K562 (cell line): ENCODE measurements at regions not wholly inside any gene's neighbourhood (a gene's known extent, or its start where the extent isn't known, plus 50 kb on each side); places are given as distances from the start of the nearest gene placed in this dataset.

ENCODE experiments used
- ARHGAP35 ChIP-seq: fragments of 450-650 bp; IDR thresholded peaks from 2 replicates; pipeline ENCODE4 v1.6.1; 2018; ENCODE audit not compliant: partially characterized antibody
- CCNT2 ChIP-seq: IDR thresholded peaks from 2 replicates; pipeline ENCODE4 v1.6.1; 2011; ENCODE audit warnings: borderline replicate concordance, low read depth, mild to moderate bottlenecking, moderate library complexity, mixed read lengths, low read length; ENCODE audit not compliant: insufficient read length; ENCODE audit errors: extremely low read depth
- CHCHD3 ChIP-seq: fragments of 250-450 bp; sonication (Bioruptor Pico); IDR thresholded peaks from 2 replicates; pipeline ENCODE4 v2.1.2; 2022; ENCODE audit warnings: mild to moderate bottlenecking
- GTF2A2 ChIP-seq: IDR thresholded peaks from 2 replicates; pipeline ENCODE4 v1.6.1; 2016; ENCODE audit warnings: mild to moderate bottlenecking, missing genetic modification characterization, missing compliant biosample characterization
- HMGN3 ChIP-seq: IDR thresholded peaks from 2 replicates; pipeline ENCODE4 v1.6.1; 2011; ENCODE audit warnings: borderline replicate concordance, low read depth, mild to moderate bottlenecking, mixed read lengths, low read length; ENCODE audit not compliant: insufficient read length; ENCODE audit errors: extremely low read depth
- LCOR ChIP-seq: sonication (generic); formaldehyde crosslinking; IDR thresholded peaks from 2 replicates; pipeline ENCODE4 v1.8.0; 2022; ENCODE audit warnings: mild to moderate bottlenecking, missing genetic modification reagents
- MCM7 ChIP-seq, 2 experiments: fragments of 450-650 bp; IDR thresholded peaks; 2 replicates each; pipeline ENCODE4 v1.6.1; 2016 to 2018
- MEF2D ChIP-seq: conservative IDR thresholded peaks from 2 replicates; pipeline ENCODE4 v1.6.1; 2016; ENCODE audit warnings: low read depth, missing genetic modification characterization, missing compliant biosample characterization
- NCOA4 ChIP-seq: fragments of 450-650 bp; IDR thresholded peaks from 2 replicates; pipeline ENCODE4 v1.6.1; 2018; ENCODE audit warnings: mild to moderate bottlenecking; ENCODE audit not compliant: partially characterized antibody
- PTBP1 ChIP-seq: fragments of 200-400 bp; formaldehyde crosslinking; IDR thresholded peaks from 2 replicates; pipeline ENCODE4 v1.6.1; 2017; ENCODE audit warnings: low read depth, low read length
- PURB ChIP-seq: sonication (generic); formaldehyde crosslinking; IDR thresholded peaks from 2 replicates; pipeline ENCODE4 v1.9.0; 2021; ENCODE audit warnings: low read depth, mild to moderate bottlenecking, missing genetic modification reagents
- RBM39 ChIP-seq: fragments of 200-400 bp; formaldehyde crosslinking; optimal IDR thresholded peaks from 2 replicates; pipeline ENCODE3; 2018; ENCODE audit warnings: low read depth, low read length
- RFX7 ChIP-seq: fragments of 250-450 bp; sonication (Bioruptor Pico); IDR thresholded peaks from 2 replicates; pipeline ENCODE4 v1.5.1; 2021; ENCODE audit warnings: mild to moderate bottlenecking
- SIRT6 ChIP-seq: IDR thresholded peaks from one replicate; pipeline ENCODE4 v1.6.1; 2012; ENCODE audit warnings: low read depth, mild to moderate bottlenecking, control low read depth, inconsistent platforms, low read length, moderate library complexity
- TAF15 ChIP-seq: fragments of 200-400 bp; formaldehyde crosslinking; IDR thresholded peaks from 2 replicates; pipeline ENCODE4 v1.6.1; 2017; ENCODE audit warnings: mild to moderate bottlenecking, low read depth, low read length, moderate library complexity
- ZNF140 ChIP-seq: fragments of 250-450 bp; sonication (Bioruptor Pico); IDR thresholded peaks from 2 replicates; pipeline ENCODE4 v1.8.0; 2021; ENCODE audit warnings: moderate library complexity, mild to moderate bottlenecking, inconsistent platforms
- ZNF347 ChIP-seq: fragments of 450-650 bp; formaldehyde crosslinking; IDR thresholded peaks from 2 replicates; pipeline ENCODE4 v1.4.0; 2020; ENCODE audit warnings: low read depth, mild to moderate bottlenecking, moderate library complexity
- ZNF354B ChIP-seq: fragments of 250-450 bp; sonication (Bioruptor Pico); IDR thresholded peaks from 2 replicates; pipeline ENCODE4 v1.4.0; 2020
- ZNF408 ChIP-seq: fragments of 250-450 bp; sonication (Bioruptor Pico); IDR thresholded peaks from 2 replicates; pipeline ENCODE4 v1.4.0; 2020; ENCODE audit warnings: low read depth, mild to moderate bottlenecking, moderate library complexity
- ZNF75A ChIP-seq: fragments of 450-650 bp; formaldehyde crosslinking; IDR thresholded peaks from 2 replicates; pipeline ENCODE4 v1.4.0; 2020; ENCODE audit warnings: mild to moderate bottlenecking
- TF ChIP-seq, protein P1 (sequence below): fragments of 250-450 bp; sonication (Bioruptor Pico); IDR thresholded peaks from 2 replicates; pipeline ENCODE4 v1.6.1; 2021; ENCODE audit warnings: mild to moderate bottlenecking
- TF ChIP-seq, protein P2 (sequence below), 2 experiments: fragments of 450-650 bp in 1 of 2; sonication (generic) in 1 of 2; formaldehyde crosslinking; conservative IDR thresholded peaks; 2 replicates each; pipeline versions ENCODE4 v1.4.0 to v1.8.1; 2020 to 2022; ENCODE audit warnings: mild to moderate bottlenecking in 1 of 2, missing genetic modification reagents in 1 of 2
- TF ChIP-seq, protein P3 (sequence below): fragments of 450-650 bp; formaldehyde crosslinking; IDR thresholded peaks from 2 replicates; pipeline ENCODE4 v1.4.0; 2022; ENCODE audit warnings: missing genetic modification characterization
- TF ChIP-seq, protein P4 (sequence below): sonication (generic); formaldehyde crosslinking; IDR thresholded peaks from 2 replicates; pipeline ENCODE4 v1.5.0; 2020; ENCODE audit warnings: missing genetic modification reagents
- TF ChIP-seq, protein P5 (sequence below), 2 experiments: fragments of 200-800 bp in 1 of 2; sonication (Bioruptor generic) in 1 of 2; sonication (generic) in 1 of 2; formaldehyde crosslinking in 1 of 2; IDR thresholded peaks in 1 of 2; conservative IDR thresholded peaks in 1 of 2; 2 replicates each; pipeline versions ENCODE4 v1.5.0 to v1.6.1; 2016 to 2020; ENCODE audit warnings: missing compliant biosample characterization in 1 of 2, missing genetic modification characterization in 1 of 2, missing genetic modification reagents in 1 of 2

DNA sequence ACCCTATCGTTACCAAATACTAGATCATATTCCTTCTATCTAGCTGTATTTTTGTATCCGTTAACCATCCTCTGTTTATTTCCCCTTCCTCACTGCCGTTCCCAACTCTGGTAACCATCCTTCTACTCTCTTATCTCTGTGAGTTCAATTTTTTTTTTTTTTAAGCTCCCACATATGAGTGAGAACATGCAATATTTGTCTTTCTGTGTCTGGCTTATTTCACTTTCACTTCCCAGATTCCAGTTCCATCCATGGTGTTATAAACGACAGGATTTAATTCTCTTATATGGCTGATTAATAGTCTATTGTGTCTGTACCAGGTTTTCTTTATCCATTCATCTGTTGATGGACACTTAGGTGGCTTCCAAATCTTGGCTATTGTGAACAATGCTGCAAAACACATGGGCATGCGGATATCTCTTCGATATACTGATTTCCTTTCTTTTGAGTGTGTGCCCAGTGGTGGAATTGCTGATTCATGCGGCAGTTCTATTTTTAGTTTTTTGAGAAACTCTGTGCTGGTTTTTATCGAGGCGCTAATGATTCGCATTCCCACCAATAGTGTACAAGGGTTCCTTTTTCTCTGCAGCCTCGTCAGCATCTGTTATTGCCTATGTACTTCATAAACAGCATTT is 599.6 kb downstream of the TMEM114 start (continued):
- TF ChIP-seq, protein P1, sequence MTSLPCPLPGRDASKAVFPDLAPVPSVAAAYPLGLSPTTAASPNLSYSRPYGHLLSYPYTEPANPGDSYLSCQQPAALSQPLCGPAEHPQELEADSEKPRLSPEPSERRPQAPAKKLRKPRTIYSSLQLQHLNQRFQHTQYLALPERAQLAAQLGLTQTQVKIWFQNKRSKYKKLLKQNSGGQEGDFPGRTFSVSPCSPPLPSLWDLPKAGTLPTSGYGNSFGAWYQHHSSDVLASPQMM: no peak
- no peak for TF ChIP-seq ZNF354B
- TF ChIP-seq, protein P2, sequence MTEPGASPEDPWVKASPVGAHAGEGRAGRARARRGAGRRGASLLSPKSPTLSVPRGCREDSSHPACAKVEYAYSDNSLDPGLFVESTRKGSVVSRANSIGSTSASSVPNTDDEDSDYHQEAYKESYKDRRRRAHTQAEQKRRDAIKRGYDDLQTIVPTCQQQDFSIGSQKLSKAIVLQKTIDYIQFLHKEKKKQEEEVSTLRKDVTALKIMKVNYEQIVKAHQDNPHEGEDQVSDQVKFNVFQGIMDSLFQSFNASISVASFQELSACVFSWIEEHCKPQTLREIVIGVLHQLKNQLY (CRISPR knock-in tag; conservative IDR thresholded peaks at IDR 0.05): no peak
- TF ChIP-seq, protein P3, sequence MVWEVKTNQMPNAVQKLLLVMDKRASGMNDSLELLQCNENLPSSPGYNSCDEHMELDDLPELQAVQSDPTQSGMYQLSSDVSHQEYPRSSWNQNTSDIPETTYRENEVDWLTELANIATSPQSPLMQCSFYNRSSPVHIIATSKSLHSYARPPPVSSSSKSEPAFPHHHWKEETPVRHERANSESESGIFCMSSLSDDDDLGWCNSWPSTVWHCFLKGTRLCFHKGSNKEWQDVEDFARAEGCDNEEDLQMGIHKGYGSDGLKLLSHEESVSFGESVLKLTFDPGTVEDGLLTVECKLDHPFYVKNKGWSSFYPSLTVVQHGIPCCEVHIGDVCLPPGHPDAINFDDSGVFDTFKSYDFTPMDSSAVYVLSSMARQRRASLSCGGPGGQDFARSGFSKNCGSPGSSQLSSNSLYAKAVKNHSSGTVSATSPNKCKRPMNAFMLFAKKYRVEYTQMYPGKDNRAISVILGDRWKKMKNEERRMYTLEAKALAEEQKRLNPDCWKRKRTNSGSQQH (CRISPR knock-in tag): no peak
- TF ChIP-seq ZNF408: no peak
- TF ChIP-seq CHCHD3: no peak
- no peak for TF ChIP-seq MCM7 (IDR thresholded peaks at IDR 0.05)
- TF ChIP-seq SIRT6: no peak
- TF ChIP-seq CCNT2: no peak
- no peak for TF ChIP-seq ZNF75A (CRISPR knock-in tag)
- TF ChIP-seq, protein P4, sequence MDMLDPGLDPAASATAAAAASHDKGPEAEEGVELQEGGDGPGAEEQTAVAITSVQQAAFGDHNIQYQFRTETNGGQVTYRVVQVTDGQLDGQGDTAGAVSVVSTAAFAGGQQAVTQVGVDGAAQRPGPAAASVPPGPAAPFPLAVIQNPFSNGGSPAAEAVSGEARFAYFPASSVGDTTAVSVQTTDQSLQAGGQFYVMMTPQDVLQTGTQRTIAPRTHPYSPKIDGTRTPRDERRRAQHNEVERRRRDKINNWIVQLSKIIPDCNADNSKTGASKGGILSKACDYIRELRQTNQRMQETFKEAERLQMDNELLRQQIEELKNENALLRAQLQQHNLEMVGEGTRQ (CRISPR knock-in tag): no peak
- peak; percentile 97 for TF ChIP-seq MEF2D (tag)
- no peak for TF ChIP-seq TAF15
- TF ChIP-seq, protein P5, sequence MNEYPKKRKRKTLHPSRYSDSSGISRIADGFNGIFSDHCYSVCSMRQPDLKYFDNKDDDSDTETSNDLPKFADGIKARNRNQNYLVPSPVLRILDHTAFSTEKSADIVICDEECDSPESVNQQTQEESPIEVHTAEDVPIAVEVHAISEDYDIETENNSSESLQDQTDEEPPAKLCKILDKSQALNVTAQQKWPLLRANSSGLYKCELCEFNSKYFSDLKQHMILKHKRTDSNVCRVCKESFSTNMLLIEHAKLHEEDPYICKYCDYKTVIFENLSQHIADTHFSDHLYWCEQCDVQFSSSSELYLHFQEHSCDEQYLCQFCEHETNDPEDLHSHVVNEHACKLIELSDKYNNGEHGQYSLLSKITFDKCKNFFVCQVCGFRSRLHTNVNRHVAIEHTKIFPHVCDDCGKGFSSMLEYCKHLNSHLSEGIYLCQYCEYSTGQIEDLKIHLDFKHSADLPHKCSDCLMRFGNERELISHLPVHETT (CRISPR knock-in tag; conservative IDR thresholded peaks at IDR 0.05 in 1 of 2, IDR thresholded peaks at IDR 0.05 in 1 of 2): no peak
- TF ChIP-seq NCOA4: no peak
- TF ChIP-seq RBM39: no peak
- no peak for TF ChIP-seq ARHGAP35
- TF ChIP-seq ZNF347 (CRISPR knock-in tag): no peak
- TF ChIP-seq GTF2A2 (tag): no peak
- no peak for TF ChIP-seq PTBP1
- no peak for TF ChIP-seq RFX7 (CRISPR knock-in tag)
- no peak for TF ChIP-seq HMGN3
- TF ChIP-seq PURB: no peak
- no peak for TF ChIP-seq LCOR (CRISPR knock-in tag)
- TF ChIP-seq ZNF140 (CRISPR knock-in tag): no peak
